ENCODE measurements at regions not wholly inside any gene's neighbourhood (a gene's known extent, or its start where the extent isn't known, plus 50 kb on each side); places are given as distances from the start of the nearest gene placed in this dataset.
A peak's percentile ranks its signal among the peaks of the same experiment; 100 is the strongest.
"Not testable (repeated sequence)": the region's sequence is repeated elsewhere in the genome, so short reads cannot be mapped to it uniquely, and the experiment has no call there.

DNA sequence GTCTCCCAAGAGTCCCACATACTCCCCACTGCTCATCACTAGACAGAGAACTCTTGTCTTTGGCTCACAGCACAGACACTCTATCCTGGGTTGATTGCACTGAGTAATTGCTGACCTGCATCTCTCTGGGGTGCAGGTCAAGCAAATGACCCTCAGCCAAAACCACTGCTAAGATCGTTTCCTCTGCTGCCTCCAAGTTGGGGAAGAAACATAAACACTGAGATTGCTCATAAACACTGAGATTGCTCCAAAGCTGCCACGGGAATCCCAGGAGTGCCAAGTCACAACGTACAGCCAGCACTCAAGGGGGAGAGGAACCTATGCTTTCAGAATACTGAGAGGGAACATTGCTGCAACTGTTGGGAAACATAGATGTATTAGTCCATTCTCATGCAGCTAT is 1402.1 kb upstream of the ACO1 start:
- DNase-seq (ENCODE audit: low spot score): no peak

DNA sequence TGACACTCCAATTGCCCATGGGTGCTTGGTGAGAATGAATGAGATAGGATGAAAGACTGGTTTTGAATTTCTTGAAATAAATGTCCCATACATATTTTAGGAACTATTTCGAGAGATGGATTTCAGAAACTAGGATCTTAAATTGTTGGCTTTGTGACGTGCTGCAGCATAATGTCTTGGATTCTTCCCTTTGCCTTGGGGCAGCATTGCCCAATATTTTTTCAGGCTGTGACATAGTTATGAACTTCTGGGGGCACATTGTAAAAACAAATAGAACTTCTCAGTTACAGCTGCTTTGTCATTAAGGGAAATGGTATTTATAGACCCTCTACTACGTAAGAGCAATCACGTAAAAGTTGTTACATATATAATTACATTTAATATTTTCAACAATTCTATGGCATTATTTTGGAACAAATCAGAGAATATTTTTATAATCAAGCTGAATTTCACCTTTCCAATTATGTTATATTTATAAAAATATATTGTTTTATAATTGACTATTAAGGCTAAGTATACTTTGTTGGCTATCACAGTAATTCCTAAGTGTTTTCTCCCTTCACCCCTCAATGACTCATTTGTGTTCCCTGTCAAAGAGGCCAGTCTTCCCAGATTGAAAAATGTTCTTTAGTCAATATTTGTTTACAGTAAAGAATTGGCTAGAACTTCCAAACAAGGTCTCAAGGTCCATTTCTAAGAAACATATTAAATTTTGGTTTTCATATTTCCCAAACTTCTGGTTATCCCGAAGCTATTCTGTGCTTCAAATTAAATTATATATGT is 1388.3 kb upstream of the ACO1 start:
- no peak for DNase-seq (ENCODE audit: low spot score)

DNA sequence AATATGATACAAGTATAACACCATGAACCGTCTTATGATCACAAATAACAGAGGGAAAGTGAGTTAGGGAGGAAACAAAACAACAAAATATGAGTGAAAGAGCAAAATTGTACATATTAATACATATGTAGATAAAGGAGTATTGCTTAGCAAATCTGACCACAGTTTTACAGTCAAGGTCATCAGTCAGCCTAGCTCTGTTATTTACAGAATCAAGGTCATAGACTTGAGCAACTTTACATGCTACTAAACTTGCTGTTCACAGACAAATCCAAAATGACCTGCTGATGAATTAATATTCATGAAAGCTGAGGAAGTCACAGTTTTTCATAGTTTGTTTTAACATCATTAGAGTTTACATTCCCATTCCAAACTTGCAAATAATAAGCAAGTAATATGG is 1387.7 kb upstream of the ACO1 start:
- DNase-seq (ENCODE audit: low spot score): no peak

DNA sequence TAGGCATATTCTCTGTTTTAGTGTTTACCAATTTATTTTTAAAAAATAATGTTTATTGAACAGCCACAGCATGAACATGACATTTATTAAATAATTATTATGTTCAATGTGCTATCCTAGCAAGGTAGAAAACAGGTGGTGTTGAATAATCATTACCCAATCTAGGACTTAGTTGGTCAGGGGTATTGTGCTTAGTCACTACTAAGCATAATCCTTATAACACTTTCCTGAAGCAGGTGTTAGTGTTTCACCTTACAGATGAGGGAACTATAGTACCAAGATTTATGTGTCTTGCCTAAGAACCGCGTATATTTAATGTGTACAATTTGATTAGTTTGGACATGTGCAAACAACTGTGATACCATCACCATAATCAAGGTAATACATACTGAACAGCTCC is 1387.2 kb upstream of the ACO1 start:
- no peak for DNase-seq (ENCODE audit: low spot score)

DNA sequence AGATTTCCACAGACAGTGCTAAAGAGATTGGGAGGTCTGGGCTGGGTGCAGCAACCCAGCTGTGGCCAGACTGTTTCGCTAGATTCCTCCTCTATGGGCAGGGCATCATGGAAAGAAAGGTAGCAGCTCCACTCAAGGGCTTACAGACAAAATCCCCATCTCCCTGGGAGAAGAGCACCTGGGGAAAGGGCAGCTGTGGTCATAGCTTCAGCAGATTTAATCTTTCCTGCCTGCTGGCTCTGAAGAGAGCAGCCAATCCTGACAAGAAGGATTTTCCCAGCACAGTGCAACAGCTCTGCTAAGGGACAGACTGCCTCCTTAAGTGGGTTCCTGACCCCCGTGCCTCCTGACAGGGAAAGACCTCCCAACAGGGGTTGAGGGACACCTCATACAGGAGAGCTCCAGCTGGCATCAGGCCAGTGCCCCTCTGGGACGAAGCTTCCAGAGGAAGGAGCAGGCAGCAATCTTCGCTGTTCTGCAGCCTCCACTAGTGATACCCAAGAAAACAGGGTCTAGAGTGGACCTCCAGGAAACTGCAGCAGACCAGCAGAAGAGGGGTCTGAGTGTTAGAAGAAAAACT is 1379.3 kb upstream of the ACO1 start:
- no peak for DNase-seq (ENCODE audit: low spot score)

DNA sequence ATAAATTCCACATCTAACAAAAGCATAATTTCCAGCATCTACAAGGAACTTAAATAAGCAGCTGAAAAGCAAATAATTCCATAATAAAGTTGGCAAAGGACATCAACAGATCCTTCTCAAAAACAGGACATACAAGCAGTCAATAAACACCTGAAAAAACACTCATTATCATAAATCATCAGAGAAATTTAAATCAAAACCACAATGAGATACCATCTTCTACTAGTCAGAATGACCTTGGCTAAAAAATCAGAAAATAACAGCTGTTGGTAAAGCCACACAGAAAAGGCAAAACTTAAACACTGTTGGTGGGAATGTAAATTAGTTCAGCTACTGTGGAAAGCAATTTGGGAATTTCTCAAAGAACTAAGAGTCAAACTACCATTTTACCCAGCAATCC is 1371.1 kb upstream of the ACO1 start:
- no peak for DNase-seq (ENCODE audit: low spot score)

DNA sequence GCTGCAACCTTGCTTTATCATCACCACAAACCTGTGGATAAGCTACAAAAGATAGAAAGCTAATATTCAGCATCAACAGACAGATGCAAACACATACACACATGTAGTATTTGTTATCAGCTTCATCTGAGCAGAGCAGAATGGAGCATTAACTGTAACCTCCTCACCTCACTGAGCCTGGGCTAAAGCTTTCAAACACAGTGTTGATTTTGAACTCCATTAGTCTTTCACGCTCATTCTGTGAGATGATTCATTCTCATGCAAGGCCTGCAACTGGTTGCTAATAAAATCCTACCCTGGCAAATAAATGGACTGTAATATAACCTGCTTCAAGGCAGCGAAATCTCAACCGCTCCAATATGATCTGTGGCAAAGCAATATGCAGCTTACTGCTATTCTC is 1360.6 kb upstream of the ACO1 start:
- no peak for DNase-seq (ENCODE audit: low spot score)

DNA sequence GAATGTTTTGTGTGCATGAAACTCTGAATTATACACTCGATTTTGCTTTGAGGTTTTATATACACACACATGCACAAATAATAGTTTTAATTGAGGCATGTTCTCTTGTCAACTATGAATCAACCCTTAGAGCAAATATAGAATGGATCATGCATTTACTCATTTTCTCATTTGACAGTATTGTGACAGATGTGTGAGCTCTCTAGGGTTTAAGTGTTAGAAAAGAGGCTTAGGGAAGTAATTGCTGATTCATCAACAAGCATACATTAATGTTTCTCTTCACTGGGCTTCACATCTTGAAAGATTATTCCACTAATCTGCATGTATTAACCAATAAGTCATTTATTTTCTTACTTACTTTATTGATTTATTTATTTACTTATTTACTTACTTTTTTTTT is 1356.8 kb upstream of the ACO1 start:
- no peak for DNase-seq (ENCODE audit: low spot score)

DNA sequence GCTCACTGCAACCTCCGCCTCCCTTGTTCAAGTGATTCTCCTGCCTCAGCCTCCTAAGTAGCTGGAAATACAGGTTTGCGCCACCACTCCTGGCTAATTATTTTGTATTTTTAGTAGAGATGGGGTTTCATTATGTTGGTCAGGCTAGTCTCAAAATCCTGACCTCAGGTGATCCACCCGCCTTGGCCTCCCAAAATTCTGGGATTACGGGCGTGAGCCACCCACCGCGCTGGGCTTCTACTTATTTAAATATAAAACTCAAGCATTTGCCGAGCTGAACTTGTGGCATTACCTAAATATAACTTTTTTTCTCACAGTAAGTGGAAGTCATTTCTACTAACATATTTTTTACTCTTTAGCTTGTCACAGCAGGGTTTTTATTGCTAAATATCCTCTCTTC is 1356.3 kb upstream of the ACO1 start:
- DNase-seq (ENCODE audit: low spot score): no peak

DNA sequence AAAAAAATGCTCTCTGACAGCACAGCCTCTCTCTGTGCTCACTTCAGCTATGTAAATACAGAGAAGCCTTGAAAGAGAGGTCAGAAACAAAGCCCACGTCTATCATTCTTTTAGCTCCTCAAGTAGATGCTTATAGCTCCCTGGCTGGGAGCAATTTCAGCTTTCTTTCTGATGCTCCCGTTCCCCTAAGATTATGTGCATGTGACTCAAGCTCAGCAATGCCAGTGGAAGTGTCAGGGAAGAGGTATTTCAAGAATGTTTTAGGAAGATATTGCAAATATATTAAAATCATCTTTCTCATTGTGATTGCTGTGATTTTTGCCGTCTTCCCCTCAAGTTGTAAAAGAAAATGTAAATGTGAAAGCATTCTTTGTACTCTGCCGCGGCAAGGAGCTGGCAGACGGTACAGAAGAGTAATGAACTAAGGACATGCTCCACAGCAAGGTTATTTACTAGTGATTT is 1353.7 kb upstream of the ACO1 start:
- peak; percentile 46 for DNase-seq (ENCODE audit: low spot score)

DNA sequence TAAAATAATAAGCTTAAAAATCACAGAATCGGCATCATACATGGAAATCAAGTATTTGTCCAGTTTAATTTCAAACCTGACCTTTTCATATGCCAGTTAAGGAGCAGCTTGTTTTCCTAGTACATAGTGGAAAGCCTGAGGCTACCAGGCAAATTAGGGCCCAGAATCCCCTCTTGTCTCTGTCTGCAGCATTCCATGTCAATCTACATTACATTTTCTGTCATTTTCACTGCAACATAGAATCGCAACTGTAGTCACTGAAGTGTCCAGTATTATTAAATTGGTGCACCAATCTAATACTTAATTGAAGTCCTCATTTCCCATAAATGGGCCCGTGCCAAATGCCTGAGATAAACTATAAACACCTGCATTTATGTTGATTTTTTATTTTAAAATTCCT is 1352.2 kb upstream of the ACO1 start:
- no peak for DNase-seq (ENCODE audit: low spot score)

DNA sequence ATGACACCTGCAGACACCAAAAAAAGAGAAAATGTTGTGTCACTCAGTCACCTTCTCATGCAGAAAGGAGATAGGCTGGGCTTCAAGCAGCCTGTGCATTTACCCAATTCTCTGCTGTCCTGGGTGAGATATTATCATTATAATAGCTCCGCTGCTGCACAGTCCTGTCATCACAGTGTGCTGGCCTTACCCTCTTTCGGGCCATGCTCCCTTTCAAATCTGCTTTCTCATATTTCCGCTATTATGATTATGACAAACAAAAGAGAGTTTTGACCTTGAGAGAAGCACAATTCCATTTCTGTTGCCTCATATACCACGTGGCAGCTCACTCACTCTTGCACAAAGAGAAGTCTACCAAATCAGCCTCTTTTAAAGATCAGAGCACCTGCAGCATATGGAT is 1350.1 kb upstream of the ACO1 start:
- DNase-seq (ENCODE audit: low spot score): no peak

DNA sequence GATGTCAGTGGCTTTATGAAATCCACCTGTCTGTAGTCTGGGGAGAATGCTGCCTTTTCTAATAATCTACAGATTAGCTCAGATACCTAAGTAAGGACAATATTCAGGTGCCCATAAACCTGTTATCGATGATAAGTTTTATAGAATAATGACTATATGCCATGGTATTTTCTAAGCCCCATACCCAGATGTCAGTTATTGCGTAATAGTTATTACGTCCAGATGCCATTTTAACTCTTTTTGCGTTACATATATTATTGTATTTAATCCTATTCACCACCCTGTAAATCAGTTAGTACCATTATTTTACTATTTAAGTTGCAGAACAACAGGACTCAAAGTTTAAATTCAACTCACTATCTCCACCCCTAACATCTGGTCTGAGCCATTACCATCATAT is 1343.9 kb upstream of the ACO1 start:
- no peak for DNase-seq (ENCODE audit: low spot score)

DNA sequence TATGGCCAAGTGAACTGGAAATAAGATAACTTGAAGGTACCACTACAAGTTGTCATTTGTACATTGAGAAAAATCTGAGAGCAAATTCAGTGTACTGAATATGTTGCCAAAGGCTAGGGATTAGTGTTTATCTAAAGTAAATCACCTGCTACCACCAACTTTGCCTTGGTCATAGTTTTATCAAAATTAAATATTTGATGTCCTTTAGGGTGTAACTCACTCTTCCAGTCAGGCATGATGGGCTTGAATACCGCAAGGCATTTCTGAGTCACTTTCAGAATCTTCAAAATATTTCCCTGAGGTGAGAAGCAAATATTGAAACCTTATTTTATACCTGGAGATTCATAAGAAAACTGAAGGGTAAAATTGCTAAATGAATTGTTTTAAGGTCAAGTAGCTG is 1338.6 kb upstream of the ACO1 start:
- peak; percentile 13 for DNase-seq (ENCODE audit: low spot score)

DNA sequence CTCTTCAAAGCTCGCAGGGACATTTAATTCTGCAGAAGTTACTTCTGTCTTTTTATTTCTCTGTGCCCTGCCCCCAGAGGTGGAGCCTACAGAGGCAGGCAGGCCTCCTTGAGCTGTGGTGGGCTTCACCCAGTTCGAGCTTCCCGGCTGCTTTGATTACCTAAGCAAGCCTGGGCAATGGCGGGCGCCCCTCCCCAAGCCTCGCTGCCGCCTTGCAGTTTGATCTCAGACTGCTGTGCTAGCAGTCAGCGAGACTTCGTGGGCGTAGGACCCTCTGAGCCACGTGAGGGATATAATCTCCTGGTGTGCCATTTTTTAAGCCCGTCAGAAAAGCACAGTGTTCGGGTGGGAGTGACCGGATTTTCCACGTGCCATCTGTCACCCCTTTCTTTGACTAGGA is 1322.9 kb upstream of the ACO1 start:
- DNase-seq (ENCODE audit: low spot score): not testable (repeated sequence)

DNA sequence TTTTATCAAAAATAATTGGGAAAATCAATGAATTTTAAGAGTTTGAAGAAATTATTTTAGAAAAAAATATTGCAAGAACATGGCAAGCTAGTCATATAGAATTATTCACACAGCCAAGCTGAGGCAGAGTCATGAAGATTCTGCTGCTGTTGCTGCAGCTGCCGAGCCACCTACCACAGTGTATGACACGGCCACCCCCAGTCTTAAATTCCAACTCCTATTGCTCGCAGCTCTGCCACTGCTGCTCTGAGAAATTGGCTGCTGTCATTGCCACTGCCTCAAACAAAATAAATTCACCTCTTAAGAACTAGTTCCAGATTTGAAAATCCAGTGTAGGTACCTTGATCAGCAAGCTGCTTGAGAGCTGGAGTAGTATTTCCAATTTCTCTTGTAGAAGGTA is 1318.8 kb upstream of the ACO1 start:
- DNase-seq (ENCODE audit: low spot score): no peak

DNA sequence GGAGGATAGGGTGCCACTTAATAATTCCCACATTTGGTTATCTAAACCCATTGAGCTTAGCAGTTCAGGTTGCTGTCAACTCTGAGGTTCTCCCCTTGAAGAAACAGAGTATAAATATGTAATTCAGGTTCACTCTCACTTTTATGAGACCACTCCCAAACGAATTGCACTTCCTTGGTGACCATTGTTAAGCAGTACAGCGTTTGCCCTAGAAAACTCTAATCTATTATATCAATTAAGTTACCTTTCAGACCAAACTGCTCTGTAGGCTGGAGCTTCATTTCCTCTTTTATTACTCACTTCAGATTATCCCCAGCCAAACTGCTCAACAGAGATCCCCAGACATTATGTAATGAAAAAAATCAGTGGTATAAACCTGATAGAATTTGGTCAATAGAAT is 1317.0 kb upstream of the ACO1 start:
- DNase-seq (ENCODE audit: low spot score): no peak

DNA sequence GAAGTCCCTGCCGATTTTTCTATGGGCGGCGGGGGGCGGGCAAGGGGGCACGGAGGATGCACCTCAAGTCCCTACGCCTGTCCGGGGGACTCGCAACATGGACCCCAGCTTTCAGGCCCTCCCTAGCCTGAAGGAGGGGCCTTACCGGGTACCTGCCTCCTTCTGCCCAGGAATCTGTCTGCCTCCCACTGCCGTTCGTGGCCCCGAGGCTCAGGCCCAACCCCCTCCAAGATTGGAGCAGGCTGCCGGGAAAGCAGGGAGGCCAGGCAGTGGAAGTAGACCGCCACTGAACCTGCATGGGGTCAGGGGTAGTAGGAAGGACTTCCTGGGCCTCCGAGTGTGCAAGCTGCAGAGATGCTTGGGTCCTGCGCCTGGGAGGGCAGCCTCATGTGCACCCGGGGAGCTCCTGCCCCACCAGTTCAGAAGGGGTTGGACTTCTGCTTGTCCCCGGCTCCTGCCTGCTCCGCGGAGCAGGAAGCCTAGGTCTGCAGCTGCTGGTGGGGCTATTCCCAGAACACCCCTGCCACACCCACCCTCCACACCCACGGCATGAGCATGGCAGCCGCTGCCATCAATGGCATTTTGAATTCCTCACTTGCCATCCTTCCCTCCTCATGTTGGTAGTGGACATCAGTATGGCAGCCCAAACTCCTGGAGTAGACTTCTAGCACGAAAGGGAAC is 1312.7 kb upstream of the ACO1 start:
- no peak for DNase-seq (ENCODE audit: low spot score)

DNA sequence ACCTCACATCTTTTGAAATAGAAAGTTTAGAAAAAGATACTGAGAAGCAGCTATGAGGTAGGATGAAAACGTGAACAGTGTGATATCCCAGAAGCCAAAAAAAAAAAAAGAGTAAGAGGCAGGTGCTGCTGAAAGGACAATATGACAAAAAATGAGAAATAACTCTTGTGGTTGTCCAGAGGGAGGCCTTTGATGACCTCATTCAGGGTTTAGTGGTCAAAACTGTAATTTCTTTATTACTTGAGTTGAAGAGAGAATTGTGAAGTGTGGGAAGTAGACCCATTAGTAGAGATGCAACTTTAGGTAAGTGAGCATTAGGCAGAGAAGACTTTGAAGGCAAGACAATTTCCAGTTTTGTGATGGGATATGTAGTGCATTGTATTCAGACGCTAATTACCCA is 1306.3 kb upstream of the ACO1 start:
- no peak for DNase-seq (ENCODE audit: low spot score)

DNA sequence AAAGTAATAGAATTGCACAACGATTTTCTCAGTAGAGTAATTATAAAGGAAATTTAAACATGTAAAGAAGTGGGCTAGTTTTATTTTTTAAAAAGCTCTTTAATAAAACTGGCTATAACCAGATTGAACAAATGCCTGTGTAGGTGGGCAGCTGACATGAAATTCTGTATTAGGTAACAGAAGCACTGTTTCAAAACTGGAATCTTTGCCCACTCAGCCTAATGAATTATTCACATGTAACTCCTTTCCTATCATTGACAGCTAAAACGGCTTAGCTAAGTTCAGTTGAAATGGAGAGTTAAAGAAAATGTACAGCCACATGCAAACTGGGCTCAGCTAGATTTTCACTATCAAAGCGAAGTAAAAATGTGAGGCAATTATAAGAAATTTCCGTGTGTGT is 1300.1 kb upstream of the ACO1 start:
- DNase-seq (ENCODE audit: low spot score): no peak

DNA sequence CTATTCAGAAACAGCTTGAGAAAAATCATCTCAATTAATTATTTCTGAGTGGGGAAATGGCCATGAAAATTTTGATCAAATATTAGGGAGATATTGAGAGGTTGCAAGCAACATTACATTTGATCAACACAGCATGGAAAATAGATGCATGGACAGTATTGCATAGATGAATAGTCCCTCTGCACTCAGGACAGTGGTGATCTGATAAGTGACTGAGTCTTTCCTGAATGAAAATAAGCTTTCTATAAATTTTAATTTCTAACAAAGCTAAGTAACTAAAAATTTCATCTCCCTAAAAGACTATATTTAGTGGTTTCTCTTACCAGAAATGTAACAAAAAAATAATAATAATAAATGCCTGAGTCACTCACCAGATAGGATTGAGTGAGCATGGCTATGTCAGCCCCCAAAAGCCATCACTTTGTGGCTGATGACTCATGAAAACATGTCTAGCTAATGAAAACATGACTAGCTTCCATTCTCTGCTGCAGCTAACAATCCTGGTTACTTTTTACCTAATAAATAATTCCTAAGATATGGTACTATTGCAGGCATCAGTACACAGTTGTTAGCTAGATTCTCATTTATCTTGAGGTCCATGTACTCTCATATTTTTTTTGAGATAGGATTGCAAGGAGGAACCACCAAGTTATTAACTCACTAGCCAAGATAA is 1294.8 kb upstream of the ACO1 start:
- DNase-seq (ENCODE audit: low spot score): peak; percentile 89

DNA sequence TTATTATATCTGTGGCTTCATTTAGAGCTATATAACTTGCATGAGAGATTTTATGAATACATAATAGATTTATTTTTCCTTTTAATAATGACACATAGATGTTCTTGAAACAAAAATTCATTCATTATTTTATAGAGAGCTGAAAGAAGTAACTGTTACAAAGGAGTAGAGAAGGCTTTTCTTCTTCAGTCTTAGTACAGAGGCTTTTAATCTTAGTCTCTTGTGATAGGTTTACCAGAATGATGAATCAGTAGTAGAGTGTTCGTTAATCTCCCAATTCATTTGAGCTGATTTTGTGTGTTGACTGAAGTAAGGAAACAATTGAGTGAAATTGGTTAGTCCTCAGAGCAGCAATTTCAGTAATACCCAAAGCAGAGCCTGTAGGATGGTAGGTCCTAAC is 1284.1 kb upstream of the ACO1 start:
- DNase-seq (ENCODE audit: low spot score): no peak

DNA sequence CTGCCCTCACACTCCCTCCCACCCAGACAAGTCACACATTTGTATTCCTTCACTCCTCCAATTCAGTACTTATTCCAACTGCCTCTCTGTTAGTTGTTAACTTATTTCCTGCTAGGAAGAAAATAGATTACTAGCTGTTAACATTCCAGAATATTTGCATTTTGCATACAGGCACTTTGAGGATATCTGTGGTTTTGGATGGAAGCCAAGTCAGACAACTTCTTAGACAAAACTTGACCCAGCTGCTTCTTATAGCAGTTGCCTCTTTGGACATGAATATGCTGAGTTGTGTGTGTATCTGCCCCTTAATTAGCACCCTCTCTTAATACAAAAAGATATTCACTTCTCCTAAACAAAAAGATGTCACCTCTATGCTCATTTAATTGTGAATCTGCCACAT is 1280.6 kb upstream of the ACO1 start:
- DNase-seq (ENCODE audit: low spot score): peak; percentile 79
